CD4-positive, CD25-positive, alpha-beta regulatory T cell (primary cell): ENCODE measurements at regions not wholly inside any gene's neighbourhood (a gene's known extent, or its start where the extent isn't known, plus 50 kb on each side); places are given as distances from the start of the nearest gene placed in this dataset.

Source experiments
- ATAC-seq, 2 donors: fragments of 150-1000 bp; cut with Tn5 transposase; one replicate each; pipeline ENCODE4 v1.10.0; 2021; ENCODE audit warnings: low read depth in 2 of 2, moderate number of reproducible peaks in 2 of 2, moderate library complexity in 1 of 2
- DNase-seq, 3 donors: peaks; one replicate each; pipeline versions ENCODE4 v3.0.0 to v3.0.0-alpha.2; 2012 to 2022; ENCODE audit warnings: mixed read lengths in 1 of 3
- H3K27ac ChIP-seq: one replicate; pipeline ENCODE4 v1.7.0; 2013; ENCODE audit warnings: mild to moderate bottlenecking, low read length; ENCODE audit not compliant: insufficient read depth, poor library complexity, severe bottlenecking
- H3K27me3 ChIP-seq: one replicate; pipeline ENCODE4 v1.7.0; 2013; ENCODE audit warnings: low read length; ENCODE audit not compliant: control insufficient read depth, insufficient read depth
- H3K36me3 ChIP-seq: one replicate; pipeline ENCODE4 v1.7.0; 2013; ENCODE audit warnings: mild to moderate bottlenecking, low read length, moderate library complexity; ENCODE audit not compliant: control insufficient read depth, insufficient read depth
- H3K4me1 ChIP-seq: 2 replicates; pipeline ENCODE4 v1.7.0; 2013; ENCODE audit warnings: mild to moderate bottlenecking, low read length; ENCODE audit not compliant: insufficient read depth, control insufficient read depth, poor library complexity, severe bottlenecking
- H3K4me3 ChIP-seq: one replicate; pipeline ENCODE4 v1.7.0; 2013; ENCODE audit warnings: low read depth, mild to moderate bottlenecking, low read length, moderate library complexity
- H3K9me3 ChIP-seq, 2 experiments: 1 replicate in 1 of 2; 2 replicates in 1 of 2; pipeline ENCODE4 v1.7.0; 2013; ENCODE audit warnings: low read length in 2 of 2, mild to moderate bottlenecking in 1 of 2, moderate library complexity in 1 of 2; ENCODE audit not compliant: control insufficient read depth in 2 of 2
- H3K27ac Mint-ChIP-seq, 3 donors: one replicate each; pipeline ENCODE4 v1.8.0; 2020 to 2022; ENCODE audit warnings: mild to moderate bottlenecking in 3 of 3, mixed read lengths in 3 of 3, moderate library complexity in 2 of 3
- H3K27me3 Mint-ChIP-seq: one replicate; pipeline ENCODE4 v1.8.0; 2022; ENCODE audit warnings: mild to moderate bottlenecking, mixed read lengths
- H3K36me3 Mint-ChIP-seq: one replicate; pipeline ENCODE4 v1.8.0; 2020; ENCODE audit warnings: mixed read lengths
- H3K4me1 Mint-ChIP-seq, 4 donors: one replicate each; pipeline ENCODE4 v1.8.0; 2020 to 2022; ENCODE audit warnings: mixed read lengths in 4 of 4, mild to moderate bottlenecking in 1 of 4
- H3K4me3 Mint-ChIP-seq, 4 donors: one replicate each; pipeline ENCODE4 v1.8.0; 2020 to 2022; ENCODE audit warnings: mild to moderate bottlenecking in 4 of 4, mixed read lengths in 4 of 4, moderate library complexity in 3 of 4
- H3K9me3 Mint-ChIP-seq, 7 donors: one replicate each; pipeline ENCODE4 v1.8.0; 2020 to 2022; ENCODE audit warnings: mixed read lengths in 7 of 7, mild to moderate bottlenecking in 3 of 7, moderate library complexity in 2 of 7

GRCh38 chr2:182618672-182619079 lies 97.4 kb upstream of the DNAJC10 start:
- no peaks in the 10 kb centered on the region for H3K36me3 Mint-ChIP-seq
- Histone ChIP-seq H3K36me3 (no peaks in the 10 kb centered on the region), H3K27ac (no peak overlapping the region), H3K4me3 (no peak overlapping the region), H3K9me3 (no peaks in the 10 kb centered on the region), H3K27me3 (no peaks in the 10 kb centered on the region), H3K4me1 (no peaks in the 10 kb centered on the region)
- no peak for ATAC-seq
- no peak overlapping the region for H3K27ac Mint-ChIP-seq
- H3K27me3 Mint-ChIP-seq, result peaks cover 6% of the 10 kb centered on the region
- no peak overlapping the region for H3K4me3 Mint-ChIP-seq
- DNase-seq, result no peak
- H3K9me3 Mint-ChIP-seq, result no peaks in the 10 kb centered on the region
- no peaks in the 10 kb centered on the region for H3K4me1 Mint-ChIP-seq

- Mint-ChIP-seq H3K9me3 (no peaks in the 10 kb centered on the region), H3K4me3 (no peak overlapping the region), H3K27me3 (peaks cover 6% of the 10 kb centered on the region), H3K36me3 (no peaks in the 10 kb centered on the region), H3K27ac (no peak overlapping the region), H3K4me1 (no peaks in the 10 kb centered on the region)
- Histone ChIP-seq H3K27ac (no peak overlapping the region), H3K4me1 (no peaks in the 10 kb centered on the region), H3K4me3 (no peak overlapping the region), H3K9me3 (no peaks in the 10 kb centered on the region), H3K27me3 (no peaks in the 10 kb centered on the region), H3K36me3 (no peaks in the 10 kb centered on the region)
- ATAC-seq (no peak), DNase-seq (no peak)
These were observed 96.8 kb upstream of the DNAJC10 start for GRCh38 chr2:182619276-182619675.

DNA sequence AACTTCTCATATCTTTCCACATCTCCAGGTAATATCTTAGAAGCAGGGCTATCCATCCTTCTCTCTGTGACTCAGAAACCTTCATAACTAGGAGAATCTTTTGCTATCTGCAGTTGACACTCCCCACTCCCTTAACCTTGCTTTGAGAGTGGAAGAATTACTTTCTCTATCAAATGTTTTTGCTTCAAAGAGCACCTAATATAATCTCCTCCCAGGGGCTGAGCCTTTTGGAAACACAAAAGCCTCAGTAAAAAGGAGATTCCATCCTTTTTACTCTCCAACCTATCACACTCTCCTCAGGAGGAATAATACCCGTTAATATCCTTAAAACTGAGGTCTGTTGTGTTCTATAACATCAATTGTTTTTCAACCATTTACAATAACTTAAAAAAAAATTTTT lies 94.9 kb upstream of the DNAJC10 start:
- Mint-ChIP-seq H3K36me3 (no peaks in the 10 kb centered on the region), H3K27ac (no peak overlapping the region), H3K4me3 (no peak overlapping the region), H3K4me1 (no peaks in the 10 kb centered on the region), H3K27me3 (peaks cover 11% of the 10 kb centered on the region), H3K9me3 (no peaks in the 10 kb centered on the region)
- Histone ChIP-seq H3K36me3 (no peaks in the 10 kb centered on the region), H3K9me3 (no peaks in the 10 kb centered on the region), H3K27me3 (no peaks in the 10 kb centered on the region), H3K4me1 (no peaks in the 10 kb centered on the region), H3K27ac (no peak overlapping the region), H3K4me3 (no peak overlapping the region)
- DNase-seq (no peak), ATAC-seq (no peak)

GRCh38 chr2:182621810-182622209 lies 94.2 kb upstream of the DNAJC10 start:
- H3K9me3 Mint-ChIP-seq, result no peaks in the 10 kb centered on the region
- Histone ChIP-seq H3K4me1 (no peaks in the 10 kb centered on the region), H3K9me3 (no peaks in the 10 kb centered on the region), H3K27me3 (no peaks in the 10 kb centered on the region), H3K27ac (no peak overlapping the region), H3K36me3 (no peaks in the 10 kb centered on the region), H3K4me3 (no peak overlapping the region)
- no peaks in the 10 kb centered on the region for H3K4me1 Mint-ChIP-seq
- ATAC-seq (no peak), DNase-seq (no peak)
- H3K36me3 Mint-ChIP-seq, result no peaks in the 10 kb centered on the region
- no peak overlapping the region for H3K4me3 Mint-ChIP-seq
- no peak overlapping the region for H3K27ac Mint-ChIP-seq
- peaks cover 11% of the 10 kb centered on the region for H3K27me3 Mint-ChIP-seq

DNA sequence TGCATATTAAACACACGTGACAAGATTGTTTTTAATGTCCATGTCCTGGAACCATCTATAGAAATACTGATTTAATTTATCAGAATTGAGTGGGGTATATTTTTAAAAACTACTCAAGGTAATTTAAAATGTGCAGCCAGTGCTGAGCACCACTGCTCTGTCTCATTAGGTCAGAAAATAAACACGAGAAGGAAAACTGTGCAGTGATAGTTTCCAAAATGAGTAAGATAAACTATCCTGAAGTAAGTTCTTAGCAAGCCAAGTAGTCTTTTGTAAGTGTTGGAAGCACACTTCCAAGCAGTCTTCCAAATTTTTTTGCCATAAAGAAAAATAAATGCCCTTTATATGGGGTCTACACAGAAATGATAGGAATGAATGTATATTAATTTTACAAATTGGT lies 93.8 kb upstream of the DNAJC10 start:
- H3K4me1 ChIP-seq, result no peaks in the 10 kb centered on the region
- no peaks in the 10 kb centered on the region for H3K36me3 ChIP-seq
- H3K27ac ChIP-seq, result no peak overlapping the region
- no peak overlapping the region for H3K27ac Mint-ChIP-seq
- H3K4me3 ChIP-seq, result no peak overlapping the region
- H3K36me3 Mint-ChIP-seq, result no peaks in the 10 kb centered on the region
- no peaks in the 10 kb centered on the region for H3K9me3 Mint-ChIP-seq
- no peaks in the 10 kb centered on the region for H3K27me3 ChIP-seq
- H3K9me3 ChIP-seq, result no peaks in the 10 kb centered on the region
- ATAC-seq, result no peak
- no peaks in the 10 kb centered on the region for H3K4me1 Mint-ChIP-seq
- no peak overlapping the region for H3K4me3 Mint-ChIP-seq
- DNase-seq, result no peak
- peaks cover 11% of the 10 kb centered on the region for H3K27me3 Mint-ChIP-seq

DNA sequence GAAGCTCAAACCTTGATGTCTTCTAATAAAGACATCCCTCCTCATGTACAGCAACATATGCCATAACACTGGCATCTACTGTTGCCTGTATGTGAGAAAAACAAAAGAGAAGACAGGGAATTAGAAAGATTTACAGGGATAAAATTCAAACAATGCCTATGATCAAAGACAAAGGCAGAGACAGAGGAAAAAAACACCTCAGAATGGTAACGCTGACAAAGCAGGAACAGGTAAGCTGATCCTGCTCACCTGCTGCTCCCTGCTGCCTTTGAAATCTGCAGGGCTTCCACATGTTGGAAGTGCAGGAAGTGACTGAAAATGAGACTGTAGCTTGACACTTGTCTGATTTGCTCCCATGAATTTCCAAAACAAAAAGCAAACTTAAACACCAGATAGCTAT lies 90.2 kb upstream of the DNAJC10 start:
- no peaks in the 10 kb centered on the region for H3K4me1 Mint-ChIP-seq
- Histone ChIP-seq H3K4me1 (no peaks in the 10 kb centered on the region), H3K27ac (no peak overlapping the region), H3K27me3 (no peaks in the 10 kb centered on the region), H3K9me3 (no peaks in the 10 kb centered on the region), H3K36me3 (no peaks in the 10 kb centered on the region), H3K4me3 (no peak overlapping the region)
- no peaks in the 10 kb centered on the region for H3K9me3 Mint-ChIP-seq
- DNase-seq, result no peak
- no peak overlapping the region for H3K4me3 Mint-ChIP-seq
- no peak overlapping the region for H3K27ac Mint-ChIP-seq
- no peak for ATAC-seq
- no peaks in the 10 kb centered on the region for H3K36me3 Mint-ChIP-seq
- H3K27me3 Mint-ChIP-seq, result peaks cover 12% of the 10 kb centered on the region

GRCh38 chr2:182628916-182629315 lies 87.1 kb upstream of the DNAJC10 start:
- ATAC-seq, result no peak
- Histone ChIP-seq H3K36me3 (no peaks in the 10 kb centered on the region), H3K27me3 (no peaks in the 10 kb centered on the region), H3K9me3 (no peaks in the 10 kb centered on the region), H3K27ac (no peak overlapping the region), H3K4me3 (no peak overlapping the region), H3K4me1 (no peaks in the 10 kb centered on the region)
- Mint-ChIP-seq H3K36me3 (no peaks in the 10 kb centered on the region), H3K4me3 (no peak overlapping the region), H3K4me1 (no peaks in the 10 kb centered on the region), H3K9me3 (no peaks in the 10 kb centered on the region), H3K27me3 (peaks cover 12% of the 10 kb centered on the region), H3K27ac (no peak overlapping the region)
- no peak for DNase-seq

GRCh38 chr2:182630207-182630606 lies 85.8 kb upstream of the DNAJC10 start:
- Histone ChIP-seq H3K27me3 (peaks cover 2% of the 10 kb centered on the region), H3K4me3 (no peak overlapping the region), H3K36me3 (no peaks in the 10 kb centered on the region), H3K4me1 (no peaks in the 10 kb centered on the region), H3K27ac (no peak overlapping the region), H3K9me3 (no peaks in the 10 kb centered on the region)
- DNase-seq (no peak), ATAC-seq (no peak)
- no peaks in the 10 kb centered on the region for H3K36me3 Mint-ChIP-seq
- H3K27me3 Mint-ChIP-seq, result peaks cover 12% of the 10 kb centered on the region
- H3K9me3 Mint-ChIP-seq, result no peaks in the 10 kb centered on the region
- no peak overlapping the region for H3K27ac Mint-ChIP-seq
- H3K4me3 Mint-ChIP-seq, result no peak overlapping the region
- no peaks in the 10 kb centered on the region for H3K4me1 Mint-ChIP-seq
